ENCODE measurements at regions not wholly inside any gene's neighbourhood (a gene's known extent, or its start where the extent isn't known, plus 50 kb on each side); places are given as distances from the start of the nearest gene placed in this dataset.

GRCh38 chr6:225907-226306 is 66.4 kb upstream of the DUSP22 start:
- no peak overlapping the region for H3K4me3 ChIP-seq (ENCODE audit: low read depth, low read length, poor library complexity, severe bottlenecking)
- no peak overlapping the region for H2AFZ ChIP-seq (ENCODE audit: low read length)
- H3F3A ChIP-seq (ENCODE audit: insufficient read depth, low read length): no peaks in the 10 kb centered on the region
- H4K20me1 ChIP-seq (ENCODE audit: insufficient read depth, low read length): no peaks in the 10 kb centered on the region
- H3K27me3 ChIP-seq (ENCODE audit: insufficient read depth, low read length): peaks cover 9% of the 10 kb centered on the region
- no peak for TF ChIP-seq CTCF (IDR thresholded peaks at IDR 0.05; ENCODE audit: low read length)
- H3K79me2 ChIP-seq (ENCODE audit: insufficient read depth, low read length): no peaks in the 10 kb centered on the region
- no peak overlapping the region for H3K9ac ChIP-seq (ENCODE audit: low read length)
- H3K4me2 ChIP-seq (ENCODE audit: low read length): no peak overlapping the region
- no peak overlapping the region for H3K27ac ChIP-seq (ENCODE audit: low read depth, low read length, poor library complexity, severe bottlenecking)
- H3K36me3 ChIP-seq (ENCODE audit: insufficient read depth, low read length): no peaks in the 10 kb centered on the region
- peaks cover 10% of the 10 kb centered on the region for H3K4me1 ChIP-seq (ENCODE audit: insufficient read depth, low read length, severe bottlenecking)
- H3K9me2 ChIP-seq (ENCODE audit: low read depth, low read length): no peaks in the 10 kb centered on the region
- no peaks in the 10 kb centered on the region for H3K9me3 ChIP-seq (ENCODE audit: low read length)

- Histone ChIP-seq H3K27me3 (ENCODE audit: insufficient read depth, low read length) (peaks cover 9% of the 10 kb centered on the region), H4K20me1 (ENCODE audit: insufficient read depth, low read length) (no peaks in the 10 kb centered on the region), H3K27ac (ENCODE audit: low read depth, low read length, poor library complexity, severe bottlenecking) (no peak overlapping the region), H3K4me1 (ENCODE audit: insufficient read depth, low read length, severe bottlenecking) (peaks cover 6% of the 10 kb centered on the region), H3K9me3 (ENCODE audit: low read length) (no peaks in the 10 kb centered on the region), H3K36me3 (ENCODE audit: insufficient read depth, low read length) (no peaks in the 10 kb centered on the region), H3K79me2 (ENCODE audit: insufficient read depth, low read length) (no peaks in the 10 kb centered on the region), H2AFZ (ENCODE audit: low read length) (no peak overlapping the region), H3K9me2 (ENCODE audit: low read depth, low read length) (no peaks in the 10 kb centered on the region), H3F3A (ENCODE audit: insufficient read depth, low read length) (no peaks in the 10 kb centered on the region), H3K4me3 (ENCODE audit: low read depth, low read length, poor library complexity, severe bottlenecking) (no peak overlapping the region), H3K4me2 (ENCODE audit: low read length) (no peak overlapping the region), H3K9ac (ENCODE audit: low read length) (no peak overlapping the region)
- TF ChIP-seq EZH2 (IDR thresholded peaks at IDR 0.05; ENCODE audit: borderline replicate concordance, low read length): no peak
- no peak for TF ChIP-seq CTCF (IDR thresholded peaks at IDR 0.05; ENCODE audit: low read length)
Observed at GRCh38 chr6:226516-227073, 65.7 kb upstream of the DUSP22 start.

GRCh38 chr6:227074-227782 is 65.1 kb upstream of the DUSP22 start:
- H3K9me2 ChIP-seq (ENCODE audit: low read depth, low read length): no peaks in the 10 kb centered on the region
- H3K27ac ChIP-seq (ENCODE audit: low read depth, low read length, poor library complexity, severe bottlenecking): no peak overlapping the region
- no peaks in the 10 kb centered on the region for H3K9me3 ChIP-seq (ENCODE audit: low read length)
- H3F3A ChIP-seq (ENCODE audit: insufficient read depth, low read length): no peaks in the 10 kb centered on the region
- H3K4me2 ChIP-seq (ENCODE audit: low read length): no peak overlapping the region
- no peaks in the 10 kb centered on the region for H3K36me3 ChIP-seq (ENCODE audit: insufficient read depth, low read length)
- peaks cover 9% of the 10 kb centered on the region for H3K27me3 ChIP-seq (ENCODE audit: insufficient read depth, low read length)
- H3K4me3 ChIP-seq (ENCODE audit: low read depth, low read length, poor library complexity, severe bottlenecking): no peak overlapping the region
- H2AFZ ChIP-seq (ENCODE audit: low read length): no peak overlapping the region
- TF ChIP-seq CTCF (IDR thresholded peaks at IDR 0.05; ENCODE audit: low read length) (no peak), EZH2 (IDR thresholded peaks at IDR 0.05; ENCODE audit: borderline replicate concordance, low read length) (no peak)
- H4K20me1 ChIP-seq (ENCODE audit: insufficient read depth, low read length): no peaks in the 10 kb centered on the region
- no peaks in the 10 kb centered on the region for H3K79me2 ChIP-seq (ENCODE audit: insufficient read depth, low read length)
- no peak overlapping the region for H3K9ac ChIP-seq (ENCODE audit: low read length)
- peaks cover 6% of the 10 kb centered on the region for H3K4me1 ChIP-seq (ENCODE audit: insufficient read depth, low read length, severe bottlenecking)

Measured in OCI-LY1 (cell line).